ENCODE measurements at regions not wholly inside any gene's neighbourhood (a gene's known extent, or its start where the extent isn't known, plus 50 kb on each side); places are given as distances from the start of the nearest gene placed in this dataset.
A peak's percentile ranks its signal among the peaks of the same experiment; 100 is the strongest.

DNA sequence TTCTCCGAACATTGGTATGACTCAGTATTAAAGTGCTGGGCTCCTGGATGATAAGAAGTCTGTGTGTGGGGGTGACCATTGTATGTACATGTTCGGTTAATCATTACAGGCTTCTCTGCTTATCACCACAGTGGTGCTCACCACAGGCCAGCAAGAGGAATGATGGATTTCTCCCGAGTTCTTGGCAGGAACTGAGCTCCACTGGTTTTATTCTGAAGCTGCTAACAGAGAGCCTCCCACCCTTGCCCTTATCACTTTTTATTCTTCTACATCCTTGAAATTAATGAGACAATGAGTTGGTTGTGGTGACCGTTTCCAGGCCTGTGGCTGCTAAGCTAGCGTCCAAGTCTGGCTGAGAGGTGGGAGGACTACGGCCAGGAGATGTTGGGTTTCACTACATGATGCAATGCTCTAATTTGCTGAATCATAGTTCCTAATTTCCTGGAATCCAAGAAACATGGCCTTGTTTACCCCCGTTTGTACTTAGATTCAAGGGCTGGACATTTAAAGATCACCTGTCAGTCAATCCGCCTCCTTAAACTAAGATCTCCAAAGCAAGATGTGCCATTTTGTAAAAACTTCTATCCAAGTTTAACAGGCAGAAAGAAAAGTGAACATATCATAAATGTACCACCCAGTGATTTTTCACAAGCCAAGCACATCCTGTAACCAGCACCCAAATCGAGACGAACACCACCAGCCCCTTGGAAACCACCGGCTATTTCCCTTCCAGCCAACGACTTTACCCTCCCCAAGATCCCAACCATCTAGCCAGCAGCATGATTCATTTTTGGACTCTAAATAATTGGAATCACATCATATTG, 172.5 kb downstream of the FOXA2 start (continued):
- TF ChIP-seq, protein P1, sequence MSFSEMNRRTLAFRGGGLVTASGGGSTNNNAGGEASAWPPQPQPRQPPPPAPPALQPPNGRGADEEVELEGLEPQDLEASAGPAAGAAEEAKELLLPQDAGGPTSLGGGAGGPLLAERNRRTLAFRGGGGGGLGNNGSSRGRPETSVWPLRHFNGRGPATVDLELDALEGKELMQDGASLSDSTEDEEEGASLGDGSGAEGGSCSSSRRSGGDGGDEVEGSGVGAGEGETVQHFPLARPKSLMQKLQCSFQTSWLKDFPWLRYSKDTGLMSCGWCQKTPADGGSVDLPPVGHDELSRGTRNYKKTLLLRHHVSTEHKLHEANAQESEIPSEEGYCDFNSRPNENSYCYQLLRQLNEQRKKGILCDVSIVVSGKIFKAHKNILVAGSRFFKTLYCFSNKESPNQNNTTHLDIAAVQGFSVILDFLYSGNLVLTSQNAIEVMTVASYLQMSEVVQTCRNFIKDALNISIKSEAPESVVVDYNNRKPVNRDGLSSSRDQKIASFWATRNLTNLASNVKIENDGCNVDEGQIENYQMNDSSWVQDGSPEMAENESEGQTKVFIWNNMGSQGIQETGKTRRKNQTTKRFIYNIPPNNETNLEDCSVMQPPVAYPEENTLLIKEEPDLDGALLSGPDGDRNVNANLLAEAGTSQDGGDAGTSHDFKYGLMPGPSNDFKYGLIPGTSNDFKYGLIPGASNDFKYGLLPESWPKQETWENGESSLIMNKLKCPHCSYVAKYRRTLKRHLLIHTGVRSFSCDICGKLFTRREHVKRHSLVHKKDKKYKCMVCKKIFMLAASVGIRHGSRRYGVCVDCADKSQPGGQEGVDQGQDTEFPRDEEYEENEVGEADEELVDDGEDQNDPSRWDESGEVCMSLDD (CRISPR knock-in tag; IDR thresholded peaks at IDR 0.05; ENCODE audit: borderline replicate concordance): 0 out of 2 replicates have a peak, but pooled peaks have one; percentile 11
- TF ChIP-seq SNAPC5 (CRISPR knock-in tag; IDR thresholded peaks at IDR 0.05; ENCODE audit: borderline replicate concordance) (no peak), MXD3 (CRISPR knock-in tag; IDR thresholded peaks at IDR 0.05) (peak; percentile 72; the same call in 1 of the 2 replicates), ZNF292 (CRISPR knock-in tag; IDR thresholded peaks at IDR 0.05; ENCODE audit: borderline replicate concordance, low read depth) (peak; percentile 94), ELK4 (CRISPR knock-in tag; IDR thresholded peaks at IDR 0.05; ENCODE audit: borderline replicate concordance) (no peak), SIN3B (IDR thresholded peaks at IDR 0.05; ENCODE audit: low read length) (no peak), NFKBIZ (CRISPR knock-in tag; IDR thresholded peaks at IDR 0.05) (peak; percentile 97), MAF1 (CRISPR knock-in tag; IDR thresholded peaks at IDR 0.05; ENCODE audit: borderline replicate concordance) (no peak), NR2F1 (CRISPR knock-in tag; IDR thresholded peaks at IDR 0.05) (peak in 1 of 2 experiments; percentile 12; a peak in 1 of 4 replicates), CHD4 (IDR thresholded peaks at IDR 0.05; ENCODE audit: borderline replicate concordance, low read length) (no peak), EZH2 (conservative IDR thresholded peaks at IDR 0.05; ENCODE audit: low read depth, low read length) (no peak), MIER2 (CRISPR knock-in tag; IDR thresholded peaks at IDR 0.05) (0 out of 2 replicates have a peak, but pooled peaks have one; percentile 46), ZNF317 (CRISPR knock-in tag; IDR thresholded peaks at IDR 0.05) (no peak; the same call in 1 of the 2 replicates), GTF3A (CRISPR knock-in tag; conservative IDR thresholded peaks at IDR 0.05) (0 out of 2 replicates have a peak, but pooled peaks have one; percentile 77), ZIK1 (CRISPR knock-in tag; IDR thresholded peaks at IDR 0.05; ENCODE audit: borderline replicate concordance, low read depth) (no peak), ZNF234 (CRISPR knock-in tag; conservative IDR thresholded peaks at IDR 0.05) (no peak; the same call in 1 of the 2 replicates), RAD21 (CRISPR knock-in tag; IDR thresholded peaks at IDR 0.05) (no peak), HBP1 (CRISPR knock-in tag; IDR thresholded peaks at IDR 0.05; ENCODE audit: low read depth) (peak; percentile 50; the same call in 1 of the 2 replicates), ZNF577 (CRISPR knock-in tag; IDR thresholded peaks at IDR 0.05; ENCODE audit: borderline replicate concordance, low read depth) (no peak)
- TF ChIP-seq, protein P2, sequence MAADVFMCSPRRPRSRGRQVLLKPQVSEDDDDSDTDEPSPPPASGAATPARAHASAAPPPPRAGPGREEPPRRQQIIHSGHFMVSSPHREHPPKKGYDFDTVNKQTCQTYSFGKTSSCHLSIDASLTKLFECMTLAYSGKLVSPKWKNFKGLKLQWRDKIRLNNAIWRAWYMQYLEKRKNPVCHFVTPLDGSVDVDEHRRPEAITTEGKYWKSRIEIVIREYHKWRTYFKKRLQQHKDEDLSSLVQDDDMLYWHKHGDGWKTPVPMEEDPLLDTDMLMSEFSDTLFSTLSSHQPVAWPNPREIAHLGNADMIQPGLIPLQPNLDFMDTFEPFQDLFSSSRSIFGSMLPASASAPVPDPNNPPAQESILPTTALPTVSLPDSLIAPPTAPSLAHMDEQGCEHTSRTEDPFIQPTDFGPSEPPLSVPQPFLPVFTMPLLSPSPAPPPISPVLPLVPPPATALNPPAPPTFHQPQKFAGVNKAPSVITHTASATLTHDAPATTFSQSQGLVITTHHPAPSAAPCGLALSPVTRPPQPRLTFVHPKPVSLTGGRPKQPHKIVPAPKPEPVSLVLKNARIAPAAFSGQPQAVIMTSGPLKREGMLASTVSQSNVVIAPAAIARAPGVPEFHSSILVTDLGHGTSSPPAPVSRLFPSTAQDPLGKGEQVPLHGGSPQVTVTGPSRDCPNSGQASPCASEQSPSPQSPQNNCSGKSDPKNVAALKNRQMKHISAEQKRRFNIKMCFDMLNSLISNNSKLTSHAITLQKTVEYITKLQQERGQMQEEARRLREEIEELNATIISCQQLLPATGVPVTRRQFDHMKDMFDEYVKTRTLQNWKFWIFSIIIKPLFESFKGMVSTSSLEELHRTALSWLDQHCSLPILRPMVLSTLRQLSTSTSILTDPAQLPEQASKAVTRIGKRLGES (CRISPR knock-in tag; IDR thresholded peaks at IDR 0.05; ENCODE audit: borderline replicate concordance): no peak

All from HepG2 (cell line).